Activated naive CD4-positive, alpha-beta T cell treated with anti-CD3 and anti-CD28 coated beads, Interleukin-2, amount 50 U/mL, for 24 hours (primary cell): ENCODE measurements at regions not wholly inside any gene's neighbourhood (a gene's known extent, or its start where the extent isn't known, plus 50 kb on each side); places are given as distances from the start of the nearest gene placed in this dataset.

Experiments used
- H3K27ac Mint-ChIP-seq: one replicate; pipeline ENCODE4 v1.8.0; 2021; ENCODE audit warnings: mild to moderate bottlenecking, mixed read lengths
- H3K27me3 Mint-ChIP-seq: one replicate; pipeline ENCODE4 v1.8.0; 2021; ENCODE audit warnings: mixed read lengths
- H3K36me3 Mint-ChIP-seq: one replicate; pipeline ENCODE4 v1.8.0; 2021; ENCODE audit warnings: mixed read lengths
- H3K4me1 Mint-ChIP-seq: one replicate; pipeline ENCODE4 v1.8.0; 2021; ENCODE audit warnings: mixed read lengths
- H3K4me3 Mint-ChIP-seq: one replicate; pipeline ENCODE4 v1.8.0; 2021; ENCODE audit warnings: mild to moderate bottlenecking, mixed read lengths
- H3K9me3 Mint-ChIP-seq: one replicate; pipeline ENCODE4 v1.8.0; 2021; ENCODE audit warnings: mixed read lengths

DNA sequence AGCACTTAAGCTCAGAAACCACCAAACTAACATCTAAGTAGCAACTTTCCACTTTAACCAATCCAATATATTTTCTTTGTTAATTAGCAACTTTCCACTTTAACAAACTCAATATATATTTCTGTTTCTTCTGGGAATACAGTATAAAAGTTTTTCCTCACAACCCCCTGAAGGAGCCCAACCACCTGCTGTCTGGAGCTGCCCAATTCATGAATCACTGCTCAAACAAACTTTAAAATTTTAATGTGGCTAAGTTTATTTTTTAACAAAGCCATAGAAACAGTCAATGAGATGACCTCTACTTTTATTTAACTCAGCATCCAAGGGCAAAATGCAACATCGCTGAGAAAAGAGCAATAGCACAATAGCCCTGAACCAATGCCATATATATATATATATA, 500.1 kb downstream of the EPM2A start:
- H3K27me3 Mint-ChIP-seq, result peaks cover 9% of the 10 kb centered on the region
- no peaks in the 10 kb centered on the region for H3K4me1 Mint-ChIP-seq
- H3K27ac Mint-ChIP-seq, result no peak overlapping the region
- H3K9me3 Mint-ChIP-seq, result no peaks in the 10 kb centered on the region
- H3K36me3 Mint-ChIP-seq, result no peaks in the 10 kb centered on the region
- no peak overlapping the region for H3K4me3 Mint-ChIP-seq

DNA sequence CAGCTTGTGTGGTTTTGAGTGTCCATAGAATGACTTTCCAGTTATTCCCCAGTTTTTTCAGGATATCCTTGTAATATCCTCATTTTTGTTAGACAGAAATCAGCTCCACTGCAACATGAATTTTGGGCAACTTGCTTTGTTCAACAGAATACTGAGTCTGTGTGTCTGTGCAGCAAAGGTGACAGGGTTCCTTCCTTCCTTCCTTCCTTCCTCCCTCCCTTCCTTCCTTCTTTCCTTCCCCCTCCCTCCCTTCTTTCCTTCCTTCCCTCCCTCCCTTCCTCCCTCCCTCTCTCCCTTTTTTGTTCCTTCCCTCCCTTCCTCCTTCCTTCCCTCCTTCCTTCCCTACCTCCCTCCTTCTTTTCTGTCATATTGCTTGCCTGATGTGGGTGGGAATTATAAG, 496.5 kb downstream of the EPM2A start:
- Mint-ChIP-seq H3K27ac (no peak overlapping the region), H3K36me3 (no peaks in the 10 kb centered on the region), H3K27me3 (peaks cover 14% of the 10 kb centered on the region), H3K4me1 (no peaks in the 10 kb centered on the region), H3K9me3 (peaks cover 6% of the 10 kb centered on the region), H3K4me3 (no peak overlapping the region)

DNA sequence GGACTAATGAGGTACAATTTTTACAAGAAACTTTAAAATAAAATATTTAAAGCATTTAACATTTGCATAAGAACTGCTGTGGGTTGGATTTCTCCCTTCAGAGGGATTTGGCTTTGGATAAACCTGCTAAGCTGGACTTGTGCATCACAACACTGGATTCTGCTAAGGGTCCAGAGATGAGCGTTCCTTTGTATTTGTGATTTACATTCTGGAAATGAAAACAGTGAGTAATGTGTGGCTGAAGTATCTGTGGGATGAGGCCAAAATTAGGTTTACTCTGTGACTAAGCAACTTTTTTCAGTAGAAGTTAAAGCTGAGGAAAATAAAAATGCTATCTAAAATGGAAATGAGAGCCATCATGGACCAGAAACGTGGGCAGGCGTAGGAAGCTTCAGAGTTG, 494.3 kb downstream of the EPM2A start:
- Mint-ChIP-seq H3K27ac (no peak overlapping the region), H3K4me3 (no peak overlapping the region), H3K9me3 (peaks cover 6% of the 10 kb centered on the region), H3K4me1 (no peaks in the 10 kb centered on the region), H3K36me3 (no peaks in the 10 kb centered on the region), H3K27me3 (peaks cover 10% of the 10 kb centered on the region)

DNA sequence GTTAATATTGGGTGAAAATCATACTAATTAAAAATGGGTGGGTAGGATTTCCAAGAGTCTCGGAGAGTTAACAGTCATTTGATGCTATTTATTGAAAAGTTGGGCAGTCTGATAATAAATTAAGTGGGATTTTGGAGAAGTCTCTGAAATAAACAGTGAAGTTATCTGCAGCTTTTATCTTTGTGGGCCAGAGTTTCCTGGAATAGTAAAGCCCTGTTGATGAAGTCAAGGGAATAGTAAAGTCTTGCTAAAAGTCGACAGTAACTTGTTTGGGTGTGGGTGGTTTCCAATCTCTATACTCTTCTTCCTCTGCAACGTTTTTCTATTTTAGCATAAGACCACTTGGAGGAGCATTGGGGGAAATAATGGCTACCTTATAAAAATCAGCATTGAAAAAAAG, 493.6 kb downstream of the EPM2A start:
- Mint-ChIP-seq H3K27ac (no peak overlapping the region), H3K27me3 (peaks cover 10% of the 10 kb centered on the region), H3K36me3 (no peaks in the 10 kb centered on the region), H3K4me1 (no peaks in the 10 kb centered on the region), H3K4me3 (no peak overlapping the region), H3K9me3 (peaks cover 6% of the 10 kb centered on the region)

DNA sequence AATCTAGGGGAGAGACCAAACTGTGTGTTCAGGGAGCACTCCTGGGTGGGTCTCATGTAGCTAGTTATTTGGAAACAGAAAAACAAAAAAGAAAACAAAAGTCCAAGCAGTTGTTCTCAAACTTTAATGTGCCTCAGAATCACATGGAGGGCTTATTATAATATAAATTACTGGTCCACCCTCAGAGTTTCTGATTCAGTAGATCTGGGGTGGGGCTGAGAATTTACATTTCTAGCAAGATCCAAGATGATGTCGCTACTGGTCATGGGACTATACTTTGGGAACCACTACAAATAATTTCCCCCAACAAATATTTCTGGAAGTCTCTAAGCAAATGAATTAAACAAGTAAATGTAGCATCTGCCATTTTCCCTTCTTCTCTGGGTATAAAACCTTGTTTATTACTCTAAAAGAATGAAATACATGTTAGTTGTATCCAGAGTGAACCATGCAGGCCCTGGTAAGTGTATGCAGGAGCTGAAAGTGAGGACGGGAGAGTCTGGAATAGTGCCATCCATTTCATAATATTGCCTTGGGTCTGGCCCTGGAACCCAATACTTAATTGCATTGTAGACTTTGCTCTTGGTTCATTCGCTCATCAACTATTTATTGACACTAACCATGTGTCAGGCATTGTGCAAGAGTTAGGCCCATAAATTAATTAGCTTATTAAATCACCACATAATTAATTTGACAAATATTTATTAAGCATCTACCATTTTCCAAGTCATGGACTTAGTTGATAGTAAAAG, 490.8 kb downstream of the EPM2A start:
- Mint-ChIP-seq H3K4me1 (no peaks in the 10 kb centered on the region), H3K27me3 (peaks cover 5% of the 10 kb centered on the region), H3K9me3 (peaks cover 6% of the 10 kb centered on the region), H3K36me3 (no peaks in the 10 kb centered on the region), H3K4me3 (no peak overlapping the region), H3K27ac (no peak overlapping the region)

DNA sequence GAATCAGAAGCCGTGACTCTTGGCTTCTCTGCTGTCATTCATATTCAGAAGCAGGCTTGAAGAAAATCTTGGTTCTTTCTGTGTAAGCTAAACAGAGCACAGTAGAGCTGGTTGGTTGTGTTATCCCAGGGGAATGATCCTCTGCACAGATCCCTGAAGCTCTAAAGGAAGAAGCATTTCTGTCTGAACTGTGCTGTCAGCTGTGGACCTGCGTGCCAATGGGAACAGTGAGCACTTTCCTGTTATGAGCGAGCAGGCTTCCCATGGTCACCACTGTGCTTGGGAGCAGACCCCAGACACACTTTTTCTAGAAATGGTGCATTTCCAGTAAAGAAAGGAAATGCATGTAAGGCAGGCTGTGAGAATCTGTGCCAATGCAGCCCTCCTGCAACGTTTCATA, 490.2 kb downstream of the EPM2A start:
- Mint-ChIP-seq H3K36me3 (no peaks in the 10 kb centered on the region), H3K27ac (no peak overlapping the region), H3K9me3 (peaks cover 6% of the 10 kb centered on the region), H3K4me1 (no peaks in the 10 kb centered on the region), H3K27me3 (peaks cover 5% of the 10 kb centered on the region), H3K4me3 (no peak overlapping the region)

DNA sequence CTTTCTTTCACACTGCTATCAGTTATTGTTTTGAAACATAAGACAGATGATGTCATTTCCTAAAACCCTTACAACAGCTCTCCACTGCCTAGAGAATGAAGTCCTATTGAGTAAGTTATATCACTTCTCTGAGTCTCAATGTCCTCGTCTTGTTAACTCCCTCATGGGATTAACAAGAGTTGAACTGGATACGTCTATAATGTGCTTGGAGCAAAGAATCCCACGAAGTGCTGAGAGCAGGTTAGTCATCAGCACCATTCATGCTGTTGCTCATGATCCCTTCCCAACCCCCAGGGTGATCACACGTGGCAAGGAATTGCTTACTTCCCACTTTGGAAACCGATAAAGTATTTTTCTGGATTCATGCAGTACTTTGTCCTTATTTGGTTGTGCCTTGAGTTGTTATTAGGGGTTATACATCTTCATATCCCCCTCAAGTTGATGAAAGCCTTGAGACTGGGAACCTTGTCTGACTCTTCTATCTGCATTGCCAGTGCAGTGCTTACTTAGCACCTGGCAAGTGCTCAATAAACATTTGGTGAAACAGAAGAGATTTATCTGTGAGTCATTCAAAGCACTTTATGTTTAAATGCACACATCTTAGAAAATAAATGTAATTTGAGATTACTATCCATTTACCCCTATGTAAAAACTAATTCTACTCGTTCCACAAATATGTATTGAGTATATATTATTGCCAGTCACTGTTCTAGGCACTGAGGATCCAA, 487.5 kb downstream of the EPM2A start:
- Mint-ChIP-seq H3K4me3 (no peak overlapping the region), H3K4me1 (no peaks in the 10 kb centered on the region), H3K36me3 (no peaks in the 10 kb centered on the region), H3K27ac (no peak overlapping the region), H3K27me3 (no peaks in the 10 kb centered on the region), H3K9me3 (no peaks in the 10 kb centered on the region)

DNA sequence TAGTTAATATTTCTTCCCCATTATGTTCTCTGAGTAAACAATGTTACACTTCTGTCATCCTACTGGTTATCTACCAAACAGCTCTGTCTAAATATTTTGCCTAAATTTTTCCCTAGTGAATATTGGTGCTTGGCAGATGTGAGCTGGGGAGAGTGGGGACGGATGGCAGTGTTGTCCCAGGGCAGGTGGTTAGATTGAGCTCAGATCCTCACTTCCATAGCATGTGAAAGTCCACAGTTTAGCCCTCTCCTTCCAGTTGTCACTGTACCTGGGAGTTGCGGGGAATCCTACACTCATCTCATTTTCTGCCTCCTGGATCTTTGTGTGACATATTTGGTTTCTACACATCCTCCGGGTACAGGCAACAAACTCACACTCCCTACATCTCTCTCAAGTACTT, 484.9 kb downstream of the EPM2A start:
- H3K27ac Mint-ChIP-seq, result no peak overlapping the region
- no peak overlapping the region for H3K4me3 Mint-ChIP-seq

DNA sequence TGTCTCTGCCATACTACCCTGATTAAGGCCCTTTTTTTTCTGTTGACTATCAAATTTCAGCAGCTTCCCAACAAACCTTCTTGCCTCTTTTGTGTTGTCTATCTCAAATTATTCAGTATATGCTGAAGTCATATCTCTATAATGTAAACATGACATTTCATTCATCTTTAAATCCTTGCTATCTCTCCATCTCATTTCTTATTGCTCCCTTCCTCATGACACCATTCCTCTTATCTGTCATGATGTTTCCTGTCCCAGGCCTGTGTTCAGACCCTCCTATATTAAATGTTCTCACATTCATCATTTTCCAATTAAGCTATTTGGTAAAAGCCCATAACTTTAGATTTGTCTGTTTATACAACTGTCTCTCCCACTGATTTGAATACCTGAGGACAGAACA, 482.6 kb downstream of the EPM2A start:
- Mint-ChIP-seq H3K36me3 (no peaks in the 10 kb centered on the region), H3K4me3 (no peak overlapping the region), H3K27ac (no peak overlapping the region), H3K9me3 (no peaks in the 10 kb centered on the region), H3K27me3 (peaks cover 2% of the 10 kb centered on the region), H3K4me1 (no peaks in the 10 kb centered on the region)

More for the DNA sequence above, 484.9 kb downstream of the EPM2A start:
- Mint-ChIP-seq H3K27me3 (peaks cover 2% of the 10 kb centered on the region), H3K9me3 (no peaks in the 10 kb centered on the region), H3K36me3 (no peaks in the 10 kb centered on the region), H3K4me1 (no peaks in the 10 kb centered on the region)

DNA sequence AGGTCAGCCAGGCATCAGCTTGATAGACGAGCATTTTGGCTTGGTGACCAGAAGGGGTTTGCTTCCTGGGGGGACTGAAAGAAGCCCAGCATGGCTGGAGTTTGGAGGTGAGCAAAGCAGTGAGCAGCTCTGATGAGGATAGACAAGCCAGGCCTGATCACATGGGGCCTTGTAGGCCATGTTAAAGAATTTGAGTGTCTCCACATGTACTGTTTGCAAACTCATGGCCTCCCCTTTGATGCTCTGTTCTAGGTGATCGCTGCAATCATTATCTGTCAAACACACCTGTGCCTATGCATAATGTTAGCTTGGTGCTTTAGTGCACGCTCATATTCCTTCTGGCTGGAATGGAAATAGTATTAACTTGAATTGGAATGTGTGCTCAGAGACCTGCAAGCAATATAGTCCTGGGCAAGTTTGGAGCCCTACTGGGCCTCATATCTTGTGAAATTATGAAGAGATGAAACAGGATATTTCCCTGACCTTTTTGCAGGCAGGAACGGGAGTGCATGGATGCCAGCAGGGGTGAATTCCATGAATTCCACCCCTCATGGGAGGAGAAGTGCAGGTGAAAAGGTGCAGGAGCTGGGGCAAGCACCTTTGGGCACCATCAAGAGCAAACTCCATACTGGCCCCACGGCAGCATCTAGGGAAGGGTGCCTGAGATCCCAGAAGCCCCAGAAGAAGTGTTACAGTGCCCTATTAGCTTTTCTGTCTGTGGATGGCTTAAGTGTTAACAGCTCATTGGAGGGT, 480.5 kb downstream of the EPM2A start:
- no peak overlapping the region for H3K27ac Mint-ChIP-seq
- no peaks in the 10 kb centered on the region for H3K36me3 Mint-ChIP-seq
- H3K4me3 Mint-ChIP-seq, result no peak overlapping the region
- peaks cover 2% of the 10 kb centered on the region for H3K27me3 Mint-ChIP-seq
- H3K9me3 Mint-ChIP-seq, result no peaks in the 10 kb centered on the region
- H3K4me1 Mint-ChIP-seq, result no peaks in the 10 kb centered on the region

DNA sequence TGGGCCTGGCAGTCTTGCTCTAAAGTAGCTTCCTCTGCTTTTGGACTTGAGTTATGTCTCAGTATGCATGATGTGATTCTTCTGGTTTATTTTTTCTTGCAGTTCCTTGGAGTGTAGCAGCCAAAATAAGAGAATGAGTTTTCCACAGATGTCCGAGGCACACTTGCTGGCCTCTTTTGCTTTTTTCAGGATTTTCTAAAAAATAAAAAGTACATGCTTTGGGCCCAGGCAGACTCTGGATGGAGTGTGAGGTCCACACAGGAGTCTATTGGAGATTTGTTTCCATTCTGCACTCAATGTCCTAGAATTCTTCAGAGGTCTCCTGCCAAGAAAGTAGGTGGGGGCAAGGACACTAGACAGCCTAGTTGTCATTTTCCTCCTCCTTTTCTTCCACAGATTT, 477.6 kb downstream of the EPM2A start:
- Mint-ChIP-seq H3K27ac (no peak overlapping the region), H3K4me1 (no peaks in the 10 kb centered on the region), H3K9me3 (no peaks in the 10 kb centered on the region), H3K4me3 (no peak overlapping the region), H3K36me3 (no peaks in the 10 kb centered on the region), H3K27me3 (peaks cover 2% of the 10 kb centered on the region)

DNA sequence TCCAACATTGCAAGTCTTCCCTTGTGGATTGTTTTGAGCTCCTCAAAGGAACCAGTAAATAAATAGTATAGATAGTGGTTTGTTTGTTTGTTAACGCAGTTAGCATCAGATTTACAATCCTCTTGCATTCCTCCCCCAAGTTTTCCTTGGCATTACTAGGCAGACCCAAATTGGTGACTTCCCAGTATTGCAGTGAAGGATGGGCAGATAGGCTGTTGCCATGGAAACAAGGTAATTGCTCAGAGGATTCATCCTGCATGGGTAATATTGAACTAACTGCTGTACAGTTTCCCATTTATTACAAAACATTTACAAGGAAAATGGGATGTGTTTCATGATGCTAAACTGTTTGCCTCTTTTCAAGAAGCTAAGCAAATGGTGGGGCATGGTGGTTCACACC, 477.2 kb downstream of the EPM2A start:
- H3K36me3 Mint-ChIP-seq, result no peaks in the 10 kb centered on the region
- H3K27me3 Mint-ChIP-seq, result peaks cover 2% of the 10 kb centered on the region
- no peaks in the 10 kb centered on the region for H3K9me3 Mint-ChIP-seq
- no peaks in the 10 kb centered on the region for H3K4me1 Mint-ChIP-seq
- H3K4me3 Mint-ChIP-seq, result no peak overlapping the region
- no peak overlapping the region for H3K27ac Mint-ChIP-seq

DNA sequence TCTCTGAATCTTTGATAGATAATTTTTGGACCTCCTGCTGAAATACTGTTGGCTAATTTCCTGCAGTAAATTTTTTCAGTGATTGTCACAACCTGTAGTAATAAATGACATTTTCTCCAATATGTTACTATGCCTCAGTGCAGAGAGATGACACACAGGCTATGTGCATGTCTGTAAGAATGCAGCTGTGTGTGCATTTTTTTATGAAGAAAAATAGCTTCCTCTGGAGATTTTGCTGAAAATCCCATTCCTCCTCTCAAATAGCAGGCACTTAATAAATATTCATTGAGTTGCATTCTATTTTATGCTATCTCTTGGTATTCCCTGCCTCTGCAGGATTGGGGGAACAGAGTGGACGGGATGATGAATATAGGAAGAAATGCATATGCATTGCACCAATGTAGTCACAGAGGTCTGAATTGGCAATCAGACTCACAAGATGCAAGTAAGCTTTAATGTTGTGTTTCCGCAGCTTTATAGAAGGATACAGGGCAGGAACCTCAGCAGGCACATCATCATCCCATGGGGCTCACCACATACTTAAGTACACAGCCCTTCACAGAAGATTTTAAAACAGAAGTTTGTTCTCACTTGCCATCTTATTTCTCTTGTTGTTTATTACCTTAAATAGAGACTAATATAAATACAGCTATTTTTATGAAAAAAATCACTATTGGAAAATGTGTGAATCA, 474.7 kb downstream of the EPM2A start:
- H3K36me3 Mint-ChIP-seq, result no peaks in the 10 kb centered on the region
- no peak overlapping the region for H3K27ac Mint-ChIP-seq
- H3K9me3 Mint-ChIP-seq, result no peaks in the 10 kb centered on the region
- no peak overlapping the region for H3K4me3 Mint-ChIP-seq
- H3K4me1 Mint-ChIP-seq, result no peaks in the 10 kb centered on the region
- H3K27me3 Mint-ChIP-seq, result no peaks in the 10 kb centered on the region

DNA sequence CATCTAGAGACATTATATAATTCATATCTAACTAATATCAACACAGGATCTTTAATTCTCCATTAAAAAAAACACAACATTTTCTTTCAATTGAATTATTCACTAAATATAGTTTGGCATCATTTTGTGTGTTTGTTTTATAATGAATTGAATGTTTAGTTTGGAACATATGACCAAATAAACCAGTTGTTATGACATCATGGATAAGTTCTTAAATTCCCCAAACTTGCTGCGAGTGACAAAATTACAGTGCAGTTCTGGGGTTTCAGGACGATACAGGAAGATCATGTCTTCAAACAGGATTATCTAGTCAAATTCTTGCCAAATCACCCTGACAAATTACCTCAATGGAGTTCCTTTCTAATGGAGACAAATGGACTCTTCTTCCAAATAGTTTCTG, 473.6 kb downstream of the EPM2A start:
- no peak overlapping the region for H3K27ac Mint-ChIP-seq
- no peaks in the 10 kb centered on the region for H3K9me3 Mint-ChIP-seq
- no peak overlapping the region for H3K4me3 Mint-ChIP-seq
- no peaks in the 10 kb centered on the region for H3K27me3 Mint-ChIP-seq
- no peaks in the 10 kb centered on the region for H3K4me1 Mint-ChIP-seq
- no peaks in the 10 kb centered on the region for H3K36me3 Mint-ChIP-seq

DNA sequence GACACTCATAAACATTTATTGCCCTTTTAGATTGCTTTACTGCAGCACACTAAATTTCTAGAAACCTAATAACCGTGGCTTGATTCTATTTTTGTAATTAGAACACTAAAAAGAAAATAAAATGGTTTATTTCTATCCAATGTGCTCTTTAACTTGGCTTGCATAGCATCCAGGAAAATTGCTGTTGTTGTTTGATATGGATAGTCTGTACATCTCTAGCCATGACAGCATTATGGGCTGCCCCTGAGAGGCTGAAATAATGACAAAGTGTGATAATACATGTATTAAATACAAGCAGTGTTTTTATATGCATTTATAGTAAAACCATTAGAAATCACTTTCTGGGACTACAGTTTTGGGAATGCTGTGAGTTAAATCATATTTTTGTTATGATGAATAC, 472.5 kb downstream of the EPM2A start:
- Mint-ChIP-seq H3K9me3 (no peaks in the 10 kb centered on the region), H3K36me3 (no peaks in the 10 kb centered on the region), H3K4me1 (no peaks in the 10 kb centered on the region), H3K27me3 (no peaks in the 10 kb centered on the region), H3K27ac (no peak overlapping the region), H3K4me3 (no peak overlapping the region)
